ENCODE measurements at regions not wholly inside any gene's neighbourhood (a gene's known extent, or its start where the extent isn't known, plus 50 kb on each side); places are given as distances from the start of the nearest gene placed in this dataset.

- TF ChIP-seq CTCF (IDR thresholded peaks at IDR 0.05) (no peak), EP300 (IDR thresholded peaks at IDR 0.05) (no peak), POLR2AphosphoS5 (IDR thresholded peaks at IDR 0.05) (no peak), POLR2A (IDR thresholded peaks at IDR 0.05) (no peak)
Measured at GRCh38 chr16:59161679-59162078, 427.6 kb upstream of the GOT2 start.

Data from upper lobe of left lung (tissue), 4 donors.